ENCODE measurements at regions not wholly inside any gene's neighbourhood (a gene's known extent, or its start where the extent isn't known, plus 50 kb on each side); places are given as distances from the start of the nearest gene placed in this dataset.
"Not testable (repeated sequence)": the region's sequence is repeated elsewhere in the genome, so short reads cannot be mapped to it uniquely, and the experiment has no call there.

DNA sequence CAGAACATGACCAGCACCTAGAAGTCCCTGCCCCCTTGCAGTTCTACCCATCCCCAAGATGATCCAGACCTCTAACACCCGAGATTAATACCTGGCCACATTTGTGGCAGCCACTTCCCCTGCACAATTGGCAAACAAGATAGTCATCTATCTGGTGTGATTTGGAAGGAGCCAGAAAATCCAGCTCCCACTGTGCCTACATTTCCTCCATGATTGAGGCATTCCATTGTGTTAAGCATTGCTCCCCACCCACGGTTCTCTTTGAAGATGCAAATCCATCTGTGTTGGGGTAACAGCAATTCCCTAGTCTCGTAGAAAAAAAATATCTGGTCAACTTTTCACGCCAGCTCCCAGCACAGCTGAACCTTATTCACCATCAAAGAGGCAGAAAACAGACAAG, 405.0 kb downstream of the BCOR start:
- no peak overlapping the region for H3K4me3 ChIP-seq (ENCODE audit: low read length)
- no peaks in the 10 kb centered on the region for H3F3A ChIP-seq (ENCODE audit: low read length, unreplicated experiment)
- H4K20me1 ChIP-seq (ENCODE audit: low read length) = no peaks in the 10 kb centered on the region
- DNase-seq (no peak), ATAC-seq (no peak)
- CTCF ChIA-PET = no interaction called here
- no peaks in the 10 kb centered on the region for H3K9me3 ChIP-seq (ENCODE audit: low read length)
- intact Hi-C loops (cut with micrococcal nuclease) = no loop called here
- no peak overlapping the region for H2AFZ ChIP-seq (ENCODE audit: low read length)
- H3K9ac ChIP-seq (ENCODE audit: low read length) = no peak overlapping the region
- BruUV-seq (replicated peaks) = no TSS peak
- H3K9me2 ChIP-seq (replicated peaks; ENCODE audit: low read length) = no peaks in the 10 kb centered on the region
- H3K79me2 ChIP-seq (ENCODE audit: low read length) = no peaks in the 10 kb centered on the region
- no peak overlapping the region for H3K4me2 ChIP-seq (ENCODE audit: low read length)
- no peaks in the 10 kb centered on the region for H3K36me3 ChIP-seq (ENCODE audit: low read depth, low read length)
- TF ChIP-seq EZH2phosphoT487 (IDR thresholded peaks at IDR 0.05; ENCODE audit: borderline replicate concordance, low read length) = no peak
- TF ChIP-seq, protein P1, sequence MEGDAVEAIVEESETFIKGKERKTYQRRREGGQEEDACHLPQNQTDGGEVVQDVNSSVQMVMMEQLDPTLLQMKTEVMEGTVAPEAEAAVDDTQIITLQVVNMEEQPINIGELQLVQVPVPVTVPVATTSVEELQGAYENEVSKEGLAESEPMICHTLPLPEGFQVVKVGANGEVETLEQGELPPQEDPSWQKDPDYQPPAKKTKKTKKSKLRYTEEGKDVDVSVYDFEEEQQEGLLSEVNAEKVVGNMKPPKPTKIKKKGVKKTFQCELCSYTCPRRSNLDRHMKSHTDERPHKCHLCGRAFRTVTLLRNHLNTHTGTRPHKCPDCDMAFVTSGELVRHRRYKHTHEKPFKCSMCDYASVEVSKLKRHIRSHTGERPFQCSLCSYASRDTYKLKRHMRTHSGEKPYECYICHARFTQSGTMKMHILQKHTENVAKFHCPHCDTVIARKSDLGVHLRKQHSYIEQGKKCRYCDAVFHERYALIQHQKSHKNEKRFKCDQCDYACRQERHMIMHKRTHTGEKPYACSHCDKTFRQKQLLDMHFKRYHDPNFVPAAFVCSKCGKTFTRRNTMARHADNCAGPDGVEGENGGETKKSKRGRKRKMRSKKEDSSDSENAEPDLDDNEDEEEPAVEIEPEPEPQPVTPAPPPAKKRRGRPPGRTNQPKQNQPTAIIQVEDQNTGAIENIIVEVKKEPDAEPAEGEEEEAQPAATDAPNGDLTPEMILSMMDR (conservative IDR thresholded peaks at IDR 0.05; ENCODE audit: low read depth, low read length) = no peak
- no peak for TF ChIP-seq EZH2 (IDR thresholded peaks at IDR 0.05; ENCODE audit: low read length, unreplicated experiment)
- no peak overlapping the region for H3K27ac ChIP-seq (ENCODE audit: low read length)
- peaks cover 9% of the 10 kb centered on the region; the same call in 1 of the 2 replicates for H3K27me3 ChIP-seq (ENCODE audit: low read length)
- POLR2A ChIA-PET (ENCODE audit: unreplicated experiment) = no interaction called here
- no peaks in the 10 kb centered on the region for H3K4me1 ChIP-seq (ENCODE audit: insufficient read depth, low read length)

DNA sequence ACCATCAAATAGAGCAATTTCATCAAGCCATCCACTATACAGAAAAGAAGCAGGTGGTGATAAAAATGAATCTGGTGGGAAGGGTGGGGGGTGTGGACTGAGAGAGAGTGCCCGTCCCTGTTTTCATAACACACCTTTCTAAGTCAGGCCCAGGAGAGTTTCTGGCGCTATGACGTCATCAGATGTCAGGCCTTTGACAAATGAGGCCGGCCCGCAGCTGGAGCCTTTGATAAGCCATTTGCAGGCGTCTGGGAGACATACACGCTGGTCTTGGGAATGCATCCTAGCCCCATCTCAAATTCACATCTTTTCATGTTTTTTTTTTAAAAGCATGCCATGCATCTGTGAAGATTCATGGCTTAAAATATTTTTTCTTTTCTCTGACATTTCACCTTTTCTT, 404.5 kb downstream of the BCOR start:
- Histone ChIP-seq H3K9me2 (replicated peaks; ENCODE audit: low read length) (no peaks in the 10 kb centered on the region), H3K36me3 (ENCODE audit: low read depth, low read length) (no peaks in the 10 kb centered on the region), H3F3A (ENCODE audit: low read length, unreplicated experiment) (no peaks in the 10 kb centered on the region), H3K9ac (ENCODE audit: low read length) (no peak overlapping the region), H3K9me3 (ENCODE audit: low read length) (no peaks in the 10 kb centered on the region), H4K20me1 (ENCODE audit: low read length) (no peaks in the 10 kb centered on the region), H3K27me3 (ENCODE audit: low read length) (peaks cover 9% of the 10 kb centered on the region; the same call in 1 of the 2 replicates), H3K4me1 (ENCODE audit: insufficient read depth, low read length) (no peaks in the 10 kb centered on the region), H2AFZ (ENCODE audit: low read length) (no peak overlapping the region), H3K4me3 (ENCODE audit: low read length) (no peak overlapping the region), H3K27ac (ENCODE audit: low read length) (no peak overlapping the region), H3K4me2 (ENCODE audit: low read length) (no peak overlapping the region), H3K79me2 (ENCODE audit: low read length) (no peaks in the 10 kb centered on the region)
- ATAC-seq = no peak
- BruUV-seq (replicated peaks) = no TSS peak
- intact Hi-C loops (cut with micrococcal nuclease) = no loop called here
- TF ChIP-seq EZH2phosphoT487 (IDR thresholded peaks at IDR 0.05; ENCODE audit: borderline replicate concordance, low read length) (no peak), EZH2 (IDR thresholded peaks at IDR 0.05; ENCODE audit: low read length, unreplicated experiment) (no peak)
- TF ChIP-seq, protein P1 (conservative IDR thresholded peaks at IDR 0.05; ENCODE audit: low read depth, low read length) = no peak
- CTCF ChIA-PET = no interaction called here
- POLR2A ChIA-PET (ENCODE audit: unreplicated experiment) = no interaction called here
- no peak for DNase-seq

DNA sequence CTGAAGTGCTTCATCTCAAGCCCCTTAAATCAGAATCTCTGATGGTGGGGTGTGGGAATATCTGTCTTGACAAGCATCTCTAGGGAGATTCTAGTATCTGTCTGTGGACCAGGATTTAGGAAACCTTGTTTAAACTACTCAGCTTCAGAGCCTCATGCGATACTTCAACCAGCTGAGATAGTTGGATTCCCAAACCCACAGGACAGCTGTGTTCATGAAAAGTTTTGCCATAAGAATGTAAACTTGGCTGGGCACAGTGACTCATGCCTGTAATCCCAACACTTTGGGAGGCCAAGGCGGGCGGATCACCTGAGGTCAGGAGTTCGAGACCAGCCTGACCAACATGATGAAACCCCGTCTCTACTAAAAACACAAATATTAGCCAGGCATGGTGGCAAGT, 395.1 kb downstream of the BCOR start:
- BruUV-seq (replicated peaks); H3K4me1 ChIP-seq (ENCODE audit: insufficient read depth, low read length); CTCF ChIA-PET; DNase-seq; H3K9me3 ChIP-seq (ENCODE audit: low read length); H3K4me3 ChIP-seq (ENCODE audit: low read length); intact Hi-C loops (cut with micrococcal nuclease); POLR2A ChIA-PET (ENCODE audit: unreplicated experiment); H3K9me2 ChIP-seq (replicated peaks; ENCODE audit: low read length); H3K27me3 ChIP-seq (ENCODE audit: low read length); H3K9ac ChIP-seq (ENCODE audit: low read length); H3K36me3 ChIP-seq (ENCODE audit: low read depth, low read length); ATAC-seq; H3K27ac ChIP-seq (ENCODE audit: low read length); H2AFZ ChIP-seq (ENCODE audit: low read length); H3K79me2 ChIP-seq (ENCODE audit: low read length); H3K4me2 ChIP-seq (ENCODE audit: low read length); H3F3A ChIP-seq (ENCODE audit: low read length, unreplicated experiment); H4K20me1 ChIP-seq (ENCODE audit: low read length): not testable (repeated sequence)
